CD14-positive monocyte (primary cell): ENCODE measurements at regions not wholly inside any gene's neighbourhood (a gene's known extent, or its start where the extent isn't known, plus 50 kb on each side); places are given as distances from the start of the nearest gene placed in this dataset.

Experiments used
- DNase-seq, 3 donors: peaks; one replicate each; pipeline ENCODE4 v3.0.0-alpha.2; 2011 to 2022
- H2AFZ ChIP-seq: 2 replicates; pipeline ENCODE4 v1.6.0; 2012; ENCODE audit warnings: mild to moderate bottlenecking, low read depth, low read length, inconsistent platforms; ENCODE audit not compliant: insufficient read depth, poor library complexity, severe bottlenecking
- H3K27ac ChIP-seq, 2 donors: 1 replicate in 1 of 2; 2 replicates in 1 of 2; pipeline ENCODE4 v1.5.1; 2012 to 2013; ENCODE audit warnings: low read length in 2 of 2, control low read depth in 1 of 2, inconsistent platforms in 1 of 2, low read depth in 1 of 2, mild to moderate bottlenecking in 1 of 2
- H3K27me3 ChIP-seq, 2 donors: one replicate each; pipeline versions ENCODE4 v1.6.0 to v1.6.1; 2011 to 2013; ENCODE audit warnings: low read length in 2 of 2; ENCODE audit not compliant: control insufficient read depth in 2 of 2, insufficient read depth in 2 of 2
- H3K36me3 ChIP-seq, 2 donors: replicated peaks in 1 of 2; 1 replicate in 1 of 2; 2 replicates in 1 of 2; pipeline versions ENCODE4 v1.5.1 to v1.6.1; 2012 to 2013; ENCODE audit warnings: low read length in 2 of 2, control low read depth in 1 of 2, inconsistent platforms in 1 of 2, mild to moderate bottlenecking in 1 of 2; ENCODE audit not compliant: insufficient read depth in 2 of 2, control insufficient read depth in 1 of 2
- H3K4me1 ChIP-seq, 2 donors: 1 replicate in 1 of 2; 2 replicates in 1 of 2; pipeline versions ENCODE4 v1.5.1 to v1.6.1; 2012 to 2013; ENCODE audit warnings: low read length in 2 of 2, control low read depth in 1 of 2, inconsistent platforms in 1 of 2, mild to moderate bottlenecking in 1 of 2, moderate library complexity in 1 of 2; ENCODE audit not compliant: insufficient read depth in 2 of 2, control insufficient read depth in 1 of 2
- H3K4me2 ChIP-seq: replicated peaks from 2 replicates; pipeline ENCODE3; 2012; ENCODE audit warnings: low read length, moderate library complexity, mild to moderate bottlenecking; ENCODE audit not compliant: poor library complexity, severe bottlenecking; ENCODE audit errors: extremely low read depth
- H3K4me3 ChIP-seq, 3 experiments: fragments of 200-600 bp in 1 of 3; sonication (generic) in 1 of 3; replicated peaks in 1 of 3; 1 replicate in 2 of 3; 2 replicates in 1 of 3; pipeline ENCODE4 v1.5.1; 2011 to 2013; ENCODE audit warnings: low read length in 3 of 3, mild to moderate bottlenecking in 3 of 3, control low read depth in 2 of 3, low read depth in 2 of 3, inconsistent platforms in 1 of 3, moderate library complexity in 1 of 3
- H3K79me2 ChIP-seq: 2 replicates; pipeline ENCODE4 v1.6.0; 2012; ENCODE audit warnings: mild to moderate bottlenecking, control low read depth, inconsistent platforms, low read length, moderate library complexity; ENCODE audit not compliant: insufficient read depth
- H3K9ac ChIP-seq: 2 replicates; pipeline ENCODE4 v1.6.0; 2017; ENCODE audit warnings: low read length, mild to moderate bottlenecking; ENCODE audit not compliant: insufficient read depth, poor library complexity, severe bottlenecking
- H3K9me3 ChIP-seq, 2 donors: replicated peaks in 1 of 2; 1 replicate in 1 of 2; 2 replicates in 1 of 2; pipeline versions ENCODE4 v1.5.1 to v1.6.1; 2012 to 2013; ENCODE audit warnings: low read length in 2 of 2, control low read depth in 1 of 2; ENCODE audit not compliant: control insufficient read depth in 1 of 2, insufficient read depth in 1 of 2
- H4K20me1 ChIP-seq: 2 replicates; pipeline ENCODE4 v1.6.0; 2012; ENCODE audit warnings: mild to moderate bottlenecking, low read length, control low read depth, moderate library complexity; ENCODE audit not compliant: insufficient read depth
- H3K27ac Mint-ChIP-seq, 7 donors: one replicate each; pipeline ENCODE4 v1.8.0; 2020; ENCODE audit warnings: mild to moderate bottlenecking in 7 of 7, mixed read lengths in 7 of 7, moderate library complexity in 6 of 7, inconsistent platforms in 2 of 7
- H3K27me3 Mint-ChIP-seq, 3 donors: one replicate each; pipeline ENCODE4 v1.8.0; 2021 to 2022; ENCODE audit warnings: low read depth in 3 of 3, mild to moderate bottlenecking in 3 of 3, mixed read lengths in 3 of 3, moderate library complexity in 3 of 3, inconsistent platforms in 1 of 3
- H3K36me3 Mint-ChIP-seq, 2 donors: one replicate each; pipeline ENCODE4 v1.8.0; 2020; ENCODE audit warnings: mixed read lengths in 2 of 2, inconsistent platforms in 1 of 2, mild to moderate bottlenecking in 1 of 2
- H3K4me1 Mint-ChIP-seq: one replicate; pipeline ENCODE4 v1.8.0; 2020; ENCODE audit warnings: mild to moderate bottlenecking, mixed read lengths
- H3K4me3 Mint-ChIP-seq, 2 donors: one replicate each; pipeline ENCODE4 v1.8.0; 2020; ENCODE audit warnings: mild to moderate bottlenecking in 2 of 2, mixed read lengths in 2 of 2, moderate library complexity in 1 of 2
- H3K9me3 Mint-ChIP-seq, 7 donors: one replicate each; pipeline ENCODE4 v1.8.0; 2020 to 2022; ENCODE audit warnings: mixed read lengths in 7 of 7, mild to moderate bottlenecking in 6 of 7, moderate library complexity in 6 of 7, inconsistent platforms in 2 of 7
- WGBS: methylation state at CpG from one replicate; pipeline ENCODE4 v1.1.5; 2013; ENCODE audit warnings: missing lambda C conversion rate; ENCODE audit not compliant: insufficient coverage; 5-methylcytosine and 5-hydroxymethylcytosine counted together
- intact Hi-C, 2 donors: fragments of 100-400 bp; cut with micrococcal nuclease; formaldehyde crosslinking; loops; one replicate each; pipeline versions ENCODE4 v1.15.0 to v1.15.1; 2023
- TF ChIP-seq, protein P1 (sequence below): fragments of 200-600 bp; IDR thresholded peaks from one replicate; pipeline ENCODE4 v1.8.0; 2022; ENCODE audit warnings: antibody characterized with exemption, mild to moderate bottlenecking

- Mint-ChIP-seq H3K27me3 (no peaks in the 10 kb centered on the region), H3K27ac (no peak overlapping the region), H3K9me3 (no peaks in the 10 kb centered on the region), H3K36me3 (no peaks in the 10 kb centered on the region), H3K4me1 (no peaks in the 10 kb centered on the region), H3K4me3 (no peak overlapping the region)
- H3K79me2 ChIP-seq = no peaks in the 10 kb centered on the region
- DNase-seq = no peak
- H3K4me2 ChIP-seq = no peak overlapping the region
- H3K27ac ChIP-seq = no peak overlapping the region
- H3K27me3 ChIP-seq = no peaks in the 10 kb centered on the region
- no peaks in the 10 kb centered on the region for H3K36me3 ChIP-seq
- intact Hi-C loops = no loop called here
- H3K4me3 ChIP-seq = no peak overlapping the region
- H3K4me1 ChIP-seq = no peaks in the 10 kb centered on the region
- no peak overlapping the region for H2AFZ ChIP-seq
- WGBS = no CpG with 5 or more reads among the region's 1 CpG
- no peak overlapping the region for H3K9ac ChIP-seq
- H4K20me1 ChIP-seq = no peaks in the 10 kb centered on the region
- TF ChIP-seq, protein P1, sequence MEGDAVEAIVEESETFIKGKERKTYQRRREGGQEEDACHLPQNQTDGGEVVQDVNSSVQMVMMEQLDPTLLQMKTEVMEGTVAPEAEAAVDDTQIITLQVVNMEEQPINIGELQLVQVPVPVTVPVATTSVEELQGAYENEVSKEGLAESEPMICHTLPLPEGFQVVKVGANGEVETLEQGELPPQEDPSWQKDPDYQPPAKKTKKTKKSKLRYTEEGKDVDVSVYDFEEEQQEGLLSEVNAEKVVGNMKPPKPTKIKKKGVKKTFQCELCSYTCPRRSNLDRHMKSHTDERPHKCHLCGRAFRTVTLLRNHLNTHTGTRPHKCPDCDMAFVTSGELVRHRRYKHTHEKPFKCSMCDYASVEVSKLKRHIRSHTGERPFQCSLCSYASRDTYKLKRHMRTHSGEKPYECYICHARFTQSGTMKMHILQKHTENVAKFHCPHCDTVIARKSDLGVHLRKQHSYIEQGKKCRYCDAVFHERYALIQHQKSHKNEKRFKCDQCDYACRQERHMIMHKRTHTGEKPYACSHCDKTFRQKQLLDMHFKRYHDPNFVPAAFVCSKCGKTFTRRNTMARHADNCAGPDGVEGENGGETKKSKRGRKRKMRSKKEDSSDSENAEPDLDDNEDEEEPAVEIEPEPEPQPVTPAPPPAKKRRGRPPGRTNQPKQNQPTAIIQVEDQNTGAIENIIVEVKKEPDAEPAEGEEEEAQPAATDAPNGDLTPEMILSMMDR = no peak
- no peaks in the 10 kb centered on the region for H3K9me3 ChIP-seq
Observed at GRCh38 chr7:83702446-83702845, 53.5 kb upstream of the SEMA3E start.

- Mint-ChIP-seq H3K27me3 (no peaks in the 10 kb centered on the region), H3K9me3 (no peaks in the 10 kb centered on the region), H3K4me3 (no peak overlapping the region), H3K36me3 (no peaks in the 10 kb centered on the region), H3K27ac (no peak overlapping the region), H3K4me1 (no peaks in the 10 kb centered on the region)
- intact Hi-C loops = no loop called here
- no peaks in the 10 kb centered on the region for H4K20me1 ChIP-seq
- H3K27ac ChIP-seq = no peak overlapping the region
- H3K4me3 ChIP-seq = no peak overlapping the region
- H3K4me1 ChIP-seq = no peaks in the 10 kb centered on the region
- no peak for DNase-seq
- TF ChIP-seq, protein P1 = no peak
- H3K79me2 ChIP-seq = no peaks in the 10 kb centered on the region
- no peaks in the 10 kb centered on the region for H3K36me3 ChIP-seq
- no peaks in the 10 kb centered on the region for H3K9me3 ChIP-seq
- no peak overlapping the region for H3K4me2 ChIP-seq
- no peak overlapping the region for H2AFZ ChIP-seq
- no peaks in the 10 kb centered on the region for H3K27me3 ChIP-seq
- H3K9ac ChIP-seq = no peak overlapping the region
Observed at GRCh38 chr7:83701736-83702135, 52.8 kb upstream of the SEMA3E start.
